HG02588 (cell line): ENCODE measurements at regions not wholly inside any gene's neighbourhood (a gene's known extent, or its start where the extent isn't known, plus 50 kb on each side); places are given as distances from the start of the nearest gene placed in this dataset.

Source experiments
- ATAC-seq: cut with Tn5 transposase; IDR thresholded peaks from one replicate; pipeline ENCODE4 v1.9.1; 2021; ENCODE audit warnings: mild to moderate bottlenecking, moderate library complexity; ENCODE audit not compliant: unreplicated experiment

DNA sequence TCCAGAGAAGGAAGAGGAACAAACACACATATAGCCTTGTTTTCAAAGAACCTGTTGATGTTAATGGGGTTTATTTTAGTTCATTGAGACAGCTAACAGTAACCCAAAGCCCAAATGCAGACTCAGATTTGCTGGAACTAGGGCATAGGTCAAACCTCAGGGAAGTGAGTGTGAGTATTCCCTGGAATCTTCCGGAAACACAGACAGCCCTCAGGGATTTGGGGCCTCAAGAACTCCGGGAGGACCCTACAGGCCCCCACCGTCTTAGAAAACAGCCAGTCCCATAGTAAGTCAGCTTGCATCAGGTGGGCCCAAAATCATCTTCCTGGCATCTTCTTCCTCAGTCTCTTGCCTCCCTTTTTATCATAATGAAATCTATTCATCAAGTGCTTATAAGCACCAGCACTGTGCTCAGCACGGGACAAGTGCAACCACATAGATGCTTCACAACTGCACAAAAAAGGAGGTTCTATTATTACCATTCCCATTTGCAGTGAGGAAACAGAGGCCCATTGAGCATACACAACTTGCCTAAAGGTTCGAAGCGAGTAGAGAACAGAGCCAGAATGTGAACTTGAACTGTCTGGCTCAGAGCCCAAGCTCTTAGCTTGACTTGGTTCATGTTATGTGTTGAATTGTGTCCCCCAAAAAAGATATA is 50.2 kb upstream of the BCL11A start:
- ATAC-seq, result no peak

DNA sequence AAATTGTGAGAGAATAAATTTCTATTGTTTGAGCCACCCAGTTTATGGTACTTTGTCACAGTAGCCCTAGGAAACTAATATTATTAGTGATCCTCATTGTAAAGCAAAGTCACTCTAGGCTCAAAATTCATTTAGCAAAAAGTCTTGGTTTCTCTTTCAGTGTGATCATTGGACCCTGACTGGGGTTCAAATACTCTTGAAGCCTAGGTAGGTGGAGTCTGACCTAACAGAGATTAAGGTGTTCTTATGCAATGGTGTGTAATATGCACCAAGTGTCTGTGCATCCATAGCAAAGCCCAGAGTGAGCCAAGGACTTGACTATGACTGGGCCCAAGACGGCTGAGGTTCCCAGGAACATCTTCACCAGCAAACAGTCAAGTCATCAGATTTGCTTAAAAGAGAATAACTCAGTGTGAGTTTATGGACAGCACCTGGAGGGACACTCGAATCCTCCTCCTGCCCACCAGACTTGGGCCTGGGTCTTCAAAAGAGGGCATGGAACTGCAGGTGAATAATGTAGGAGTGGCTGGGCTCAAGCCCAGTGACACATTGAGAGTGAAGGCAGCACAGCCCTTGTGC is 51.1 kb upstream of the BCL11A start:
- ATAC-seq, result no peak

DNA sequence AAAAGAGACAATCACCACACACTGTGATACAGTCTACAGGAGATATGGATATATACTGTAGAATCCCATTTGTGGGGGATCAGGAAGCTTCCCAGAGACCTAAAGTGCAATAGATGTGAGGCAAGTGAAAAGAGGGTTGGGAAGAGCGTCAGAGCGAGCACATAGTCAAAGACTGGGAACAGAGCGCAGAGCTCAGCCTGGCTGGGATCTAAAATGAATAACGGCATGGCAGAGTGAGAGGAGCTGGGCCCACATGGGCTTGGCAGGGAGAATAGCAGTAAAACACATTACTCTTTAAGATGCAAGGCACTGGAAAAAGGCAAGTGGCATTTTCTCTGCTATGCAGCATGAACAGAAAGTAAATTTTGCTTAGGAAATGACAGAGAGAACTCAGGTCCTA is 52.4 kb upstream of the BCL11A start:
- ATAC-seq, result no peak

DNA sequence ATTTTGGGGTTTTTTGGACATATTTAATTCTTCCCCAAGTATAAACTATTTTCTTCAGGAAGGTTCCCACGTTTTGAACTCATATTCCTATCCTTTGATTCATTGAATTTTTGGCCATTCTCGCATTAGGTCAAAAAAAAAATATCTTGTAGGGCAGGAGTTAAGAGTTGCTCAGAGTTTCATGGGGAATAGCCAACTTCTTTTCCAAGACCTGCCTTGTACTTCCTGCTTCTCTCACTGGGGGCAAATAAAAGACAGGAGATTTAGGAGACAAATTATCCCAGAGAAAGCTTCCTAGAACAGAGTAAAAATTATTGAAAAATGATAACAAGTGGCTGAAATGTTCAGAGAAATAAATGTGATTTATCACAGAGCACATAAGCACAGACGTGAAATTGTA is 55.2 kb upstream of the BCL11A start:
- ATAC-seq, result no peak

DNA sequence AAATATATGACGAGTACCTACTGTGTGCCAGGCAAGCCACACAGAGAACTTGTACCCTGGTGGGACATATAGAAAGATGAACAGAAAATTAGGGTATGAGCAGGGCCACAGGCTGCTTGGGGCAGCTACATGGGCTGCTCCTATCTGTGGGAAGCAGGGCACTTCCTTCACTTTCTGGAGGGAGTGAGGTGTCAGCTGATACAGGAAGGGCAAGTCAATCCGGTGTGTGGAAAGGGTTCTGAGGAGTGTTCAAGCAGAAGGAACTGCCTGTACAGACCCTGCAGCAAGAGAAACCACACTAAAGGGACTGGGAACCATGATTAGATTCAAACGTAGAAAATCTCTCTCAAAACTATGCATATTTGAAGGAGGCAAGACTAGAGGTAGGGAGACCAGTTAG is 58.6 kb upstream of the BCL11A start:
- ATAC-seq, result no peak

DNA sequence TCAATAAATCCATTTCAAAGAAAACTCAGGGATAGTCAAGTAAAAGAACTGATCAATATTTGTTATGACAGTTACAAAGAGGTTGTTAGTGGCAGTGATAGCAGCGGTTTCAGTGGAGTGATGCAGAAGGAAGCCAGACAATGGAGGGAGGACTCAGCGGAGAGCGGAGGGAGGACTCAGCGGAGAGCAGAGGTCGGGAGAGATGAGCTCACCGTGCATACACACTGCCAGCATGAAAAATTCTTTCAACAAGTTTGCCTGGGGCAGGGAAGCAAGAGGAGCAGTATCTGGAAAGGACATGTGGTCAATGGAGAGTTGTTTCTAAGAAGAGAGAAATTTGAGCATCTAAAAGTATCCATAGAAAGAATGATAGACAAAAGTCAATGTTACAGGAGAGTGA is 60.9 kb upstream of the BCL11A start:
- ATAC-seq, result no peak

DNA sequence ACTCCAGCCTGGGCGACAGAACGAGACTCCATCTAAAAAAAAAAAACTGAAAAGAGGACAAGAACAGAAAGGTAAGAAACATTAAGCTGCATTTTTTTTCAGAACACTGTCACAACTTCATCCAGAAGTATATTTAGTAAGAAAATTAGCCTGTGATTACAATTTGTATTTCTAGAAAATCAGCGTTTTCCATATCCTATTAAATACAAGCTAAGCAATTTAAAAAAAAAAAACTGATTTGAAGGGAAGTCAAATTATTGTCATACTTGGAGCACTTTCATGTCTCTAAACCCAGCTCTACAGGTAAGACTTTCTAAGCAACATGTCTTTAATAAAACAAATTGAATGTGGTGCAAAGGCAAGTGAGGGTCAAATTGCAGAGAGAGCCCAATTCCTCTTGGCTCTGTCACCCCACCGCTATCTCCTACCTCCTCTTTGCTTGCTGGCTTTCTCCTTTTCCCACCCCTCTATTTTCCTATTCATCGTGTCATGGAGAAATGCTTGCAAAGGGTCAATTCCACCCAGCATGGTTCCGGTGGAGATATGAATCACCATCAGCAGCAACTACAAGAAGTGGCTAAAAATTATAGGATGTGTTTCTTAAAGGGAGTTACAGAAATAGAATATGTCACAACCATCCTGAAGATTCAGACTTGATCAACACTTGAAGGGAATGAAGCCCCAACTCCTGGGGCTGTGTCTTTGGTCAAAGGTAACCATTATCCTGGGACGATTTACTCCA is 68.4 kb upstream of the BCL11A start:
- ATAC-seq, result no peak

DNA sequence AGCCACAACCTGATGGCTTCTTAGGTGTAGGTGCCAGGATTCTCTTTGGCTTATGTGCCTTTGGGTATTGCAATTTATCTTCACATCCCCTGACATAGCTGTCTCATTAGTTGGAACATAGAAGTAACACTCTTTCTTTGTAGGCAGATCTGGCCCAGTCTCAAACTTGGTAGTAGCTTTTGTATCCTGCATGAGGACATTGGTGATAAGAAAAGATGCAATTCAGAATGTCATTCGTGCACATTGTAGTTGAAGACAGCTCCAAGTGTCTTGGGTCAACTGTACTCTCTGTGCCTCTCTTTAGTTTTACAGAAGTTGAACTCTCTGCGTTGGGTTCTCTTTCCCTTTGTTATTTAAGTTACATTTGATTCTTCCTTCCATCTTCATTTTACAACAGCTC is 69.6 kb upstream of the BCL11A start:
- ATAC-seq, result no peak

DNA sequence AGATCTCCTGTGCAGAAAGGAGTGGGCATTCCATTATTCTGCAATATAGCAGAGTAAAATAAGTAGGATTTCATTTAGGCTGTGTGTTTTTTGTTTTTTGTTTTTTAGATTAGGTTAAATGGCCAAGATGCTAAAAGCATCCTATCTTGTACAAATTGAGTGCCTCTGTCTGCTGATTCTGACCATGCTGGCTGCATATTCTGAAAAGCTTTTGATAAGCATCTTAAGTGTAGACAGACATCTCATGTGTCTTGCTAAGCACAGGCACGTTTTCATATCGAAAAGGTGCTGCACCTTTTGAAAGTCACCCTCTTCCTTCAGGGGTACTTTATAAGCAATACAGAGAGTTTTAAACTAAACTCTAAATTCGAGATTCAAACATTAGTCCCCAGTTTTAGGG is 74.0 kb upstream of the BCL11A start:
- no peak for ATAC-seq

DNA sequence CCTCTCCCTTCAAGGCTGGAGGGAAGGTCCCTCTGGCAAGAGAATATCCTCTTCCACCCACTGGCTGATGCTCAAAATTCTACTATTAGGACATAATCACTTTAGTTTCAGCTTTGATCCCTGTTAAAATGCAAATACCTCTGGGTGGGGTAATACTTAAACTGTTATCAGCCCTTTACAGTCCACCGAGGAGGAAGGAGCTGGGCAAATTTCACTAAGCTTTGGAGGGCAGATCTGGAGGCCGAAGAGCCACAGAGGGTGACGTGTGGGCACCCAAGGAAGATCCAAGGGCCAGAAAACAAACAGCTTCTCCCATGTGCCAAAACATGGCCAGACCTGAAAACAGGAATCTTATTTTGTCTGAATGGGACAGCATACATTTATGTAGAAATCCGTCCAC is 74.6 kb upstream of the BCL11A start:
- ATAC-seq, result no peak

DNA sequence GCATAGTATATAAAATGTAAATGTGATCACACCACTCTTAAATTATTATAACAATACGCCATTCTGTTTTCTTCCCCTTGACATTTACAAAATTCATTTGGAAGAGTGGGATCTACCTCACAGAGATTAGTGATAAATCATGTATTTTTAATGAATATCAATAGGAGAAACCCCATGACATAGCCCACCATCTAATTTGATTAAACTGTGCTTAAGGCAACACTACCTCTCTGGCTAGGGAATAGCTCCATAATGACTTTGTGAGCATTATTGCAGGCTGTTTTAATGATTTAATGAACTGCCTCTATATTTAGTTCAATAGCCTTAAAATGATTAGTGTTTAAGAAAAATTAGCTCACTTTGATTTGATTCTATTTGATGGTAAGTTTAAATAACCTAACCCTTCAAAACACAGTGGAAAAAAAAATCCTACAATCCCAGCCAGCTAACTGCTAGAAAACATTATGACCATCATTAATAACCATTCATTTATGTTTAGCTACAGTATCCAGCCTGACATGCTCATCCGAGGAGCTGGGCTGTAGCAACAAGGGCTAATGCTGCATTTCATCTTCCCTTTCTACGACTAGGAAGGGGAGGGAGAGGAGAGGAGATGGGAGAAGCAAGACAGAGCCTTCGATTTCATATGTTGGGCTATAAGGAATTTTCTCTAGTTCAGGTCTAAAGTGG is 75.3 kb upstream of the BCL11A start:
- no peak for ATAC-seq

DNA sequence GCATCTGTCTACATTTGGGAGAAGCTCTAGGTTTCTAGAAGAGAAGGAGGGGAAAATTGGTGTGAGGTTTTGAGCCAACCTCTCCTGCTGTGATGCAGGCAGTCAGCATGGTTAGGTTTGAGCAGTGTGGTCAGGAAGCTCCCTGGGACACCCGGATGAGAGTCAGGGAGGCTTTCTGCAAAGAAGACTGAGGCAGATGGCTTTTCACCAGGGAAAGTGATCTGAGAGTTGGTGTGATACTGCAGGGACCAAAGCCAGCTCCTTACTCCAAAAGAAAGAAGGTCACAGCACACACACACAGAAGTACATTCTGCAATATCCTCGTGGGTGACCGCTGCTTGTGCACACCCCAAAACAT is 75.8 kb upstream of the BCL11A start:
- ATAC-seq, result no peak

DNA sequence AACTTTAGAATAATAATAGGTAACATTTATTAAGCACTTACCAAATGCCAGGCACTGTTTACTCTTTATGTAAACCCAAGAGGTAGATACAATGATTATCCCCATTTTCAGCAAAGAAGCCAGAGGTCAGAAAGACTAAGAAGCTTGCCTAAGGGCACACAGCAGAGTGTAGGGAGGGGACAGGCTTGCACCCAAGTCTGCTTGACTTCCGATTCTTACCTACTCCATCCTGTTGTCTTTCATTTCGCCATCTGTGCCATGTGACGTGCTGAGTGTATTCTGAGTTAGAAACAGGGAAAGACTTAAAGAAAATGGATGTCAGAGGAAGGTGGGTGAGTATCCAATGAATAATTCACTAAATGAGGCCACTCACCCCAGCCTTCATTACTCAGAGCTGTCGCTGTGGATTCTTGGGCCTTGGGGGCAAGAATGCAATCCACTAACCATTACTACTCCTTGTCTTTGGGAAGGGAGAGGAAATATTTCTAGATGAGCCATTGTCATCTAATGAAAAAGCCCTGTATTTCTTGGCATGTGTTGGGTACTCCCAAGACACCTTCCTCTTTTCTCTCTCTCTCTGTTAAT is 76.4 kb upstream of the BCL11A start:
- ATAC-seq, result no peak

DNA sequence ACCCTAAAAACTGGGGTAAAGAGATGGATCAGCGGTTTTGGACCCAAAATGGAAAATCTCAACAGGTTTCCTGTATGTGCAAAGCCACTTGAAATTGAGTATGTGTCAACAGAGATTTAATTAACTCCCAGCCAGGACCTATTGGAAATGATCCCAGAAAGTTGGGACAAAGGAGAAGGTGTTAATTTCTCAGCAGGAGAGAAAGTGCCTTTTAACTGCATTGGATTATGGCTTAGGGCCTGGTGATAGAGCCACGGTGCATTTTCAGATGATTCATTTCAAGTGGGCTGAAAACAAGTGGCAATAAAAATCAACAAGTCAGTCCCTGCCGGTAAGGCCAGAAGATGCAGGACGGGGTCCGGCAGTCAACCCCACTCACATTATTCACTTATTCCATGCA is 80.2 kb upstream of the BCL11A start:
- ATAC-seq, result no peak

DNA sequence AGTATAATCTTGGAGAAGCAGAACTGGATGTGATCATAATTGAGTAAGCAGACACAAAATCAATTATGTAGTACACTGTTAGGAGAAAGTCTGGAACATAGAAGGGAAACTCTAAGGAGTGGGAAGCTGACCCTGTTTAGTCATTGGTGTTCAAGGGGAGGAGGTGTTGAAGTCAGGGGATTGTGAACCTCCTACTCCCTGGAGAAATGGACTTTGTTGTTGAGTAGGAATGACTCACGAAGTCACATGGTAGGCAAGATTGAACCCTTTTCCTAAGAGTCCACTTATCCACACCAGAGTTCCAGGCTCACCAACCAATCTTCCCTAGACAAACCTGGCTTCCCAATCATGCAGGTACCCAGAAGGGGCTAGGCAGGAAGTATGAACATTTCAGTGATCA is 81.0 kb upstream of the BCL11A start:
- no peak for ATAC-seq

DNA sequence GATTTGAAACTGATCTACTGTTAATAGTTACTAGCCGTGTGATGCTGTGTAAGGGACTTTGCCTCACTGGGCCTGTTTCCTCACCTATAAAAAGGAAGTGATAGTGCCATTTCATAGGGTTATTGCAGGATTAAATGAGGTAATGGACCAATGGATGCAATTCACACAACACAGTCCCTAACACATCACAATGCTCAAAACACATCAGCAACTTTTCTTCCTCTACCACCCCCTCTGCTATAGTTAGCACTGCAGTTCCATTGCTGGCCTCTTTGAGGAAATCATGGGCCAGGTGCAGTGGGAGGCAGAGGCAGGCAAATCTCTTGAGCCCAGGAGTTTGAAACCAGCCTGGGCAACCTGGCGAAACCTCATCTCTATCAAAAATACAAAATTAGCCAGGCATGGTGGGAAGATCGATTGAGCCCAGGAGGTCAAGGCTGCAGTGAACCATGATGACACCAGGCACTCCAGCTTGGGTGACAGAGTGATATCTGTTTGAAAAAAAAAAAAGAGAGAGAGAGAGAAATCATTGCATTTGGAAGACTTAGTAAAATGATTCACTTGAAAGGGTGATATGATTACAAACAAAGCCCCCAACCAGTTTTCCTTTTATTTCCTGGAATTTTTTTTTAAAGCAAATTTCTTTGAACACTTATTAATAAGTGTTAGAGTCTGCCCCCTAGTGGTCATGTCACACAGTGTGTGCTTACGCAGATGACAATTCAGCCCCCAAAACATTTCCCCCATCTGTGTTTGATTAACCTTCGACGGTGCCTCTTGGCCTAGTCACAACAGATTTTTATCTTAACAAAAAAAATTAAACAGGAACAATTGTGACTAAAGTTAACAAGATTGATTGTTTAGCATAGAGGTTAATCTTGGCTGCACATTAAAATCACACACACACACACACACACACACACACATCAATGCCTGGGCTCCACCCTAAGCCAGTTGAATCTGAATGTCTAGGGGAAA is 88.6 kb upstream of the BCL11A start:
- ATAC-seq, result no peak

DNA sequence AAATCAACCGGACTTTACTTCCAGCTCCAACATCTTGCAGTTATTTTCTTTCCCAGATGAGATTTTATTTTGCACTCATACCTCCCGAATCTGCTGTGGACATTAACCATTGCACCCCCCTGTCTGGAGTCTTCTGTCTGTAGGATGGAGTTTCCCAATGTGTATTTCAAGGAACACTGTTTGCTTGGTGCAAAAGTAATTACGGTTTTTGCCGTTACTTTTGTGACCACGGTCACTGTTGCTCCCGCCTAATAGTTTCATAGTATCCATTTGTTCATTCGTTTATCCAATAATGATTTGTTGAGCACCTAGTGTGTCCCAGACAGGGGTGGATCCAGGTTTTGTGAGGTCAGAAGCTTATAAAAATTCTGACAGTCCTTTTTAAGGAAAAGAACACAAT is 90.3 kb upstream of the BCL11A start:
- ATAC-seq, result no peak

DNA sequence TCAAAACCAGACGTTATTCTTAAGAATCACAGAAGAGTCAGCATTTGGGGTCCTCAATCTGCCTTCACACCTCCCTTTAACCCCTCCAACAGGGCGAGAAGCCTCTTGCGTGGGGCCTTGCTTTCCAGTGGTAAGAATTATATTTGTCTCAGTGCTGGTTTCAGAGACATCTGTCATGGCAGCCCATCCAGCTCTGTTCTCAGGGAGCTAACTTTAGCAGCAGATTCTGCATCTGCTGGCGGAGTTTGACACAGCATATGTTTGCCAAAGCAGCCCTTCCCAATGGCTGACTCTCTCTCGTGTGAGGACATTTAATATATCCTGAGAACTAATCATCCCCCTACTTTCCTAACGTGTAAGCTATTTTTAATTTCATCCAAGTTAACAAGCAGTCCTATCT is 91.5 kb upstream of the BCL11A start:
- ATAC-seq, result no peak

DNA sequence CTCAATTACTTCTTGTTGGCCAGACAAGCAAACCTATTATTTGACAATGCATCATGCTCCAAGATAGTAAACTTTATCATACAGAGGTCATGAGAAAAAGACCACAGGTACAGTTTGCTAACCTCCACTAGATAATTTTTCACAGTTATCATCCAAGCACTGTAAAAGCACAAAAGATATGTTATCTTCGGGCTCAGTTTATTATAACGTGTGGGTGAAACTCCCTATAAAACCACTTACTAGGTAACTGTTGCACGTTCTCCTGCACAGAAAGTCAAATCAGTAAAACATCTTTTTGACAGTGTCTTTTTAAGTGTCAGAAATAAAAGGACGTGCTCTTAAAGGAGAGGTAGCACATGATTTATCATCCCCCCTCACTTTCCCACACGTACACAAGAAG is 94.7 kb upstream of the BCL11A start:
- no peak for ATAC-seq

DNA sequence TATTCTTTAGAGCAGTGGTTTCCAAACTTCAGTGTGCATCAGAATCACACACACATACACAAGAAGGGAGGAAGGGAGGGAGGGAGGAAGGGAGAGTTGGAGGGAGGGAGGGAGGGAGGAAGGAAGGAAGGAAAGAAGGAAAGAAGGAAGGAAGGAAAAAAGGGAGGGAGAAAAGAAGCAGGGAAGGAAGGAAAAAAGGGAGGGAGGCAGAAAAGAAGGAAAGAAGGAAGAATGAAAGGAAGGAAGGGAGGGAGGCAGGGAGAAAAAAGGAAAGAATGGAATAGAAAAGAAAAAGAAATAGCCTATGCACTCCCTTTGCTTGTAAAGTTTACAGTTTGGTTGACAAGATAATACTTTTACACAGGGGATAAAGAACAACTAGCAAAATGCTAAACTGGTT is 96.3 kb upstream of the BCL11A start:
- no peak for ATAC-seq
